Activated T-cell treated with anti-CD3 and anti-CD28 coated beads, Interleukin-2, amount 50 U/mL, for 72 hours (primary cell): ENCODE measurements at regions not wholly inside any gene's neighbourhood (a gene's known extent, or its start where the extent isn't known, plus 50 kb on each side); places are given as distances from the start of the nearest gene placed in this dataset.

Source experiments
- ATAC-seq, 2 donors: fragments of 150-1000 bp; cut with Tn5 transposase; replicated peaks in 1 of 2; 2 replicates each; pipeline ENCODE4 v1.10.0; 2021; ENCODE audit warnings: moderate library complexity in 2 of 2, mild to moderate bottlenecking in 1 of 2
- DNase-seq, 2 donors: peaks; one replicate each; pipeline ENCODE4 v3.0.0; 2021 to 2022; ENCODE audit warnings: mixed read lengths in 1 of 2
- H3K27ac Mint-ChIP-seq: one replicate; pipeline ENCODE4 v1.8.0; 2022; ENCODE audit warnings: mild to moderate bottlenecking, moderate library complexity, mixed read lengths
- H3K27me3 Mint-ChIP-seq: one replicate; pipeline ENCODE4 v1.8.0; 2022; ENCODE audit warnings: low read depth, mixed read lengths
- H3K36me3 Mint-ChIP-seq, 2 donors: one replicate each; pipeline ENCODE4 v1.8.0; 2022; ENCODE audit warnings: mixed read lengths in 2 of 2, mild to moderate bottlenecking in 1 of 2; ENCODE audit not compliant: insufficient read depth in 2 of 2
- H3K4me1 Mint-ChIP-seq: one replicate; pipeline ENCODE4 v1.8.0; 2022; ENCODE audit warnings: low read depth, mixed read lengths
- H3K4me3 Mint-ChIP-seq, 2 donors: one replicate each; pipeline ENCODE4 v1.8.0; 2022; ENCODE audit warnings: mild to moderate bottlenecking in 2 of 2, mixed read lengths in 2 of 2, moderate library complexity in 2 of 2
- H3K9me3 Mint-ChIP-seq, 2 donors: one replicate each; pipeline ENCODE4 v1.8.0; 2022; ENCODE audit warnings: mixed read lengths in 2 of 2

DNA sequence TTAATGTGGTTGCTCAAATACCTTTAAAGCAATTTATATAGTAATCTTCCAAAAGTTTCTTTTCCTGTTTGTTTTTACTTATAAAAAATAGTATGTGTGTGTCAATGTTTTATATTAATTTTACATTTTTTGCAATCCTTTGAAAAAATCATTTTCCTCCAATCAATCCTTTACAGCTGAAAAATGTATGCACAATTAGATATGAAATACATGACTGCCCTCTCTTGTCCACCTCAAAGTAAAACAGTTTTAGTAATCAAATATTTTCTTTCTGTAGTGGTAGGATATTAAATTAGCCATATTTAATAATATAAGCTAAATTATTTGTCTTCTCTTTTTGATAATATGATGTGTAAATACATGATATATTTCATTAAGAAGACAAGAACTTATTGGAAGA is 269.9 kb downstream of the ADAMTS20 start:
- no peak overlapping the region for H3K27ac Mint-ChIP-seq
- no peaks in the 10 kb centered on the region for H3K36me3 Mint-ChIP-seq
- H3K9me3 Mint-ChIP-seq, result no peaks in the 10 kb centered on the region
- DNase-seq, result no peak
- no peak overlapping the region for H3K4me3 Mint-ChIP-seq
- H3K27me3 Mint-ChIP-seq, result no peaks in the 10 kb centered on the region
- no peaks in the 10 kb centered on the region for H3K4me1 Mint-ChIP-seq
- ATAC-seq, result no peak

DNA sequence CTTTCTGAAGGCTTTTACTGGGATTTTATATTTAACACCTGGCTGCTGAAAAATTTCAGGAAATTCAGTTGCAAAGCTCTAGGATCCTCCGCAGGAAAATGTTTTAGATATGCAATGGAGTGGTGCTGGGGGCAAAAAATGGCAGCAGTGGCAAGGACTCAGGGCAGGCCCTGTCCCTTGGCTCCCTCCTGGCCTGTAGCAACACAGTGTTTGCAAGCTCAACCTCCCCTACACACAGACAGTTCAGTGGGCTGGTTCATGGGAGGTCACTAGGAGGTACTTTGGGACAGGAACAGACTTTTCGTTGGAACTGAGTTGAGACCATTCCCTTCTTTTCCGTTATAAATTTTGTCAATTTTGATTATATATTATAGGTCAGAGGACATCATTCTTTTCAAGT is 270.4 kb downstream of the ADAMTS20 start:
- DNase-seq (no peak), ATAC-seq (no peak)
- Mint-ChIP-seq H3K36me3 (no peaks in the 10 kb centered on the region), H3K27me3 (no peaks in the 10 kb centered on the region), H3K27ac (no peak overlapping the region), H3K4me3 (no peak overlapping the region), H3K4me1 (no peaks in the 10 kb centered on the region), H3K9me3 (no peaks in the 10 kb centered on the region)

DNA sequence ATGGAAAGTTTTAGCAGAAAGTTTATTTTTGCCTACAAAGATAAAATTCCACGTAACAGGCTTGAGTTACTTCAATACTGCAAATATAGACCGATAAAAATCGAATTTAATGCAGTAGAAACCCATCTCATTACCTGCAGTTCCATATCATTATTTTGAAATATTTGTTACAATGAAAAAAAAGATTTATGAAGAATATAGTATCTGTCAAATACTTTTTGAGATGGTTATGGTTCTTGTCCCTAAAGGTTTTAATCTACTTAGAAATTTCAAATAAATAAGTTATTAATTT is 273.5 kb downstream of the ADAMTS20 start:
- DNase-seq (no peak), ATAC-seq (no peak)
- Mint-ChIP-seq H3K4me3 (no peak overlapping the region), H3K36me3 (no peaks in the 10 kb centered on the region), H3K27ac (no peak overlapping the region), H3K27me3 (no peaks in the 10 kb centered on the region), H3K4me1 (no peaks in the 10 kb centered on the region), H3K9me3 (peaks cover 0 to 1% of the 10 kb centered on the region in 2 donors)

GRCh38 chr12:43277651-43278540 is 274.1 kb downstream of the ADAMTS20 start:
- Mint-ChIP-seq H3K27me3 (no peaks in the 10 kb centered on the region), H3K9me3 (peaks cover 0 to 1% of the 10 kb centered on the region in 2 donors), H3K4me1 (no peaks in the 10 kb centered on the region), H3K27ac (no peak overlapping the region), H3K4me3 (no peak overlapping the region), H3K36me3 (no peaks in the 10 kb centered on the region)
- ATAC-seq (no peak), DNase-seq (no peak)

DNA sequence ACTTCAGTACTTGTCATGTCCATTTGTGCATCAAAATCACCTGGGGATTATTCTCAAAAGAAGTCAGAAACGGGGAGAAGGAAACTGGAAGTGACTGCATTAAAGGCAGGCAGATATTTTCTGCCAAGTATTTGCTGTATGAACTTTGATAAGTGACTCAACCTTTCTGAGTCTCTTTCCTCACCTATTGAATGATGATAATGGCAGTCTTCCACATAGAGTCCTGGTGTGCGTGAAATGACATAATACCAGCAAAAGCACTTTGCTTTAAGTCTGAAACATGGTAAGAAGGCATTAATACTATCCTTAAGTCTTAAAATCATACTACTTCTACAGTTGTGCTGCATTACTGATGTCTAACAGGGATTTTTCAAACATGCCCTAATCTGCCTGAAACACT is 278.5 kb downstream of the ADAMTS20 start:
- Mint-ChIP-seq H3K36me3 (no peaks in the 10 kb centered on the region), H3K4me3 (no peak overlapping the region), H3K27me3 (no peaks in the 10 kb centered on the region), H3K4me1 (no peaks in the 10 kb centered on the region), H3K9me3 (peaks cover 0 to 1% of the 10 kb centered on the region in 2 donors), H3K27ac (no peak overlapping the region)
- no peak for DNase-seq
- no peak for ATAC-seq

DNA sequence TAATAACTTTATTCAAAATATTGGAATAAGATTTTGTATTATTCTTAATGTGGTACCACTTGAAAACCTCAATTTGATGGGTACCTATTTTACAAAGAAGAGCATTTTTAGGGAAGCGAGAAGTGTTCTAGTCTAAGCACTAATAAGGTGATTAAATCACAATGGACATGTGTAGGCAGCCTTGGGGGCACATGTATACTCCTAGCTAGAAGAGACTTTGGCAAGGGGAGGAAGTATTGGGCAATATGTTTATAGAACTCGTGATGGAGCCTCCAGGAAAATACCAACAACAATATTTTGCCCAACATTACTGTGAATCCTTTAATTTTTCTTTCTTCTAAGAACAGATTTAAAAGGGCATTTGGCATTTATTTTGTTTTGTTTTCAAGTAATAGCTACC is 280.3 kb downstream of the ADAMTS20 start:
- H3K27me3 Mint-ChIP-seq, result no peaks in the 10 kb centered on the region
- no peaks in the 10 kb centered on the region for H3K36me3 Mint-ChIP-seq
- H3K4me1 Mint-ChIP-seq, result no peaks in the 10 kb centered on the region
- H3K9me3 Mint-ChIP-seq, result peaks cover 0 to 2% of the 10 kb centered on the region in 2 donors
- DNase-seq (no peak), ATAC-seq (no peak)
- no peak overlapping the region for H3K27ac Mint-ChIP-seq
- H3K4me3 Mint-ChIP-seq, result no peak overlapping the region

- Mint-ChIP-seq H3K27ac (no peak overlapping the region), H3K27me3 (no peaks in the 10 kb centered on the region), H3K36me3 (no peaks in the 10 kb centered on the region), H3K9me3 (peaks cover 0 to 3% of the 10 kb centered on the region in 2 donors), H3K4me3 (no peak overlapping the region), H3K4me1 (no peaks in the 10 kb centered on the region)
- ATAC-seq, result no peak
- no peak for DNase-seq
These were observed 284.2 kb downstream of the ADAMTS20 start for GRCh38 chr12:43267818-43268217.

DNA sequence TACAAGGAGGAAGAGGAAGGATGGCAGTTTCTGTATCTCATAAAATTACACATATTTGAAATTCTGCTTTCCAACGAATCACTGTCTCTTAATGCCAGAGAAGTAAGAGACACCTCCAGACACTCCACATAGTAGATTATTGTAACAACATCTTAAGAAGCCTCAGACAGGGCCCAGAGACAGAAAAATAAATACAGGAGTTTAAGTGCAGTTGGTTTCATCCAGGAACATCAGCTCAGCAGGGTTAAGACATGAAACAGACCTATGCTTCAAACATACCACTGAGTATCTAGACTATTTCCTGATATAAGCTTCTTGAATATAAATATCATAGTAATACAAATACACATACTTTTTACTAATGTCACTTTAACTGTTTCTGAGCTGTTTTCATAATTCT is 290.3 kb downstream of the ADAMTS20 start:
- no peaks in the 10 kb centered on the region for H3K27me3 Mint-ChIP-seq
- no peaks in the 10 kb centered on the region for H3K4me1 Mint-ChIP-seq
- H3K27ac Mint-ChIP-seq, result no peak overlapping the region
- H3K9me3 Mint-ChIP-seq, result peaks cover 0 to 7% of the 10 kb centered on the region in 2 donors
- ATAC-seq (no peak), DNase-seq (no peak)
- no peak overlapping the region for H3K4me3 Mint-ChIP-seq
- no peaks in the 10 kb centered on the region for H3K36me3 Mint-ChIP-seq

DNA sequence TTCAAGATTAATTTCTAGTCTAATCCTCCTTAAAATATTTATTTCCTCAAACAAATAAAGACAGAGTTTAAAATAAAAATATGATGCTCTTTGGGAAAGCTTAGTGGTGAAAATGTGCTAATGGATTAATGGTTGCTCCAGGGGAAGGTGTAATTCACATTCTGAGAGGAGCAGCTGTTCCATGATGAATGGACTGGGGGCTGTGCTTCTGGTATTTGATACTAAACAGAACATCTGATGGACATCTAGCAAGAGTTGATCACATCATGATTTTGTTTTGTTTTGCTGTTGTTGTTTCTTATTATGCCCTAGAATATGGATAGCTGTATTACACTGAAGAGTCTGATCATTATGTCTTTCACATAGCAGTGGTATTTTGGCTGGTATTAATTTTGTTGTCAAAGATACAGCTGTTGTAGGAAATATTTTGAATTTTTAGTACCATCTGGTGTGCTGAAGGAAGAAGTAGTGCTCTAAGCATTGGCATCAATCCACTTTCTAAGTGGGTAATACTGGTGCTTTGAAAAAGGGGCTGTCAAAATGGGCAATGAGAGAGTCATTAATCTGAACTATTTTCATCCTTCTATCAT is 296.4 kb downstream of the ADAMTS20 start:
- no peak overlapping the region for H3K27ac Mint-ChIP-seq
- no peak for ATAC-seq
- H3K27me3 Mint-ChIP-seq, result no peaks in the 10 kb centered on the region

GRCh38 chr12:43252585-43252984 is 299.4 kb downstream of the ADAMTS20 start:
- DNase-seq (no peak), ATAC-seq (no peak)
- Mint-ChIP-seq H3K27ac (no peak overlapping the region), H3K27me3 (no peaks in the 10 kb centered on the region), H3K4me1 (no peaks in the 10 kb centered on the region), H3K4me3 (no peak overlapping the region), H3K36me3 (no peaks in the 10 kb centered on the region), H3K9me3 (peaks cover 4 to 5% of the 10 kb centered on the region in 2 donors)

More for the DNA sequence above, 296.4 kb downstream of the ADAMTS20 start:
- Mint-ChIP-seq H3K4me3 (no peak overlapping the region), H3K9me3 (peaks cover 2 to 9% of the 10 kb centered on the region in 2 donors), H3K4me1 (no peaks in the 10 kb centered on the region), H3K36me3 (no peaks in the 10 kb centered on the region)
- no peak for DNase-seq

- no peaks in the 10 kb centered on the region for H3K4me1 Mint-ChIP-seq
- H3K9me3 Mint-ChIP-seq, result peaks cover 3 to 4% of the 10 kb centered on the region in 2 donors
- DNase-seq, result no peak
- no peak for ATAC-seq
- H3K4me3 Mint-ChIP-seq, result no peak overlapping the region
- no peak overlapping the region for H3K27ac Mint-ChIP-seq
- no peaks in the 10 kb centered on the region for H3K27me3 Mint-ChIP-seq
- H3K36me3 Mint-ChIP-seq, result no peaks in the 10 kb centered on the region
These were observed 306.1 kb downstream of the ADAMTS20 start for GRCh38 chr12:43245947-43246346.

- peaks cover 4 to 7% of the 10 kb centered on the region in 2 donors for H3K9me3 Mint-ChIP-seq
- no peaks in the 10 kb centered on the region for H3K36me3 Mint-ChIP-seq
- DNase-seq (no peak), ATAC-seq (no peak)
- no peak overlapping the region for H3K4me3 Mint-ChIP-seq
- H3K27me3 Mint-ChIP-seq, result no peaks in the 10 kb centered on the region
- no peak overlapping the region for H3K27ac Mint-ChIP-seq
- no peaks in the 10 kb centered on the region for H3K4me1 Mint-ChIP-seq
These were observed 310.0 kb downstream of the ADAMTS20 start for GRCh38 chr12:43241986-43242385.

DNA sequence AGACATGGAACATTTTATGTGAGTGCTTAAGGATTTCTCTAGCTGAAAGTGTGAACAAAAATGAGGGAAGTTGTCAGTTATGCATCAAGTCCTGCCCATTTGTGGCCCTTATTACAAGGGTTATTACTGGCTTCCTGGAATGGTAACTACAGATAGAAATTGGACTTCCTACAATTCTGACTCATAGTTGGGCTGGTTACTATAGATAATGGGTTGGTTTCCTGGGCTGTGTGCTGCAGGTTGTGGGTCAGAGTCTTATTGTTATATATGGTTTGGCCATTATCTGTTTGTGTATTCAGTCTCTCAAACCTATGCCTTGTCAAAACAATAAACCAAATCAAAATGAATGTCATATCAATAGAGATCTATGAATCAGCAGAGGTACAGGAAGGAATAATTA is 313.7 kb downstream of the ADAMTS20 start:
- Mint-ChIP-seq H3K9me3 (peaks cover 2 to 3% of the 10 kb centered on the region in 2 donors), H3K4me1 (no peaks in the 10 kb centered on the region), H3K27ac (no peak overlapping the region), H3K4me3 (no peak overlapping the region), H3K27me3 (no peaks in the 10 kb centered on the region), H3K36me3 (no peaks in the 10 kb centered on the region)
- ATAC-seq (no peak), DNase-seq (no peak)
